SKM-1 (cell line): ENCODE measurements at regions not wholly inside any gene's neighbourhood (a gene's known extent, or its start where the extent isn't known, plus 50 kb on each side); places are given as distances from the start of the nearest gene placed in this dataset.

Source experiments
- DNase-seq: peaks from one replicate; lab custom pipeline; 2025; ENCODE audit not compliant: unreplicated experiment; lab: John Stamatoyannopoulos, UW

GRCh38 chr20:52921340-52921739 lies 50.8 kb upstream of the TSHZ2 start:
- no peak for DNase-seq

DNA sequence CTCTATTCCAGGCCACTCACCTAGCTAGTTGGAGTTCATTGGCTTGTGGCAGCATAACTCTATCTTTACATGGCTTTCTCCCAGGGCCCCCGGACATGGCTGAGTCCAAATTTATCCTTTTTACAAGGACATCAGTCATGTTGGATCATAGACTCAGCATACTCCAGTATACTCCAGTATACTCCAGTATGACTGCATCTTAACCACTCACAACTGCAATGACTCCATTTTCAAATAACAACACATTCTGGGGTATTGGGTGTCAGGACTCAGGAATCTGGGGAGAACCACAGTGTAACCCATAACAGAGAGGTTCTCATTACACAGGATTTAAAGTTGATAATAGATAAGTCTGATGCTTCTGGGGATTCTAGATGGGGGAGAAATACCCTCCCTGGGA lies 53.8 kb upstream of the TSHZ2 start:
- no peak for DNase-seq

DNA sequence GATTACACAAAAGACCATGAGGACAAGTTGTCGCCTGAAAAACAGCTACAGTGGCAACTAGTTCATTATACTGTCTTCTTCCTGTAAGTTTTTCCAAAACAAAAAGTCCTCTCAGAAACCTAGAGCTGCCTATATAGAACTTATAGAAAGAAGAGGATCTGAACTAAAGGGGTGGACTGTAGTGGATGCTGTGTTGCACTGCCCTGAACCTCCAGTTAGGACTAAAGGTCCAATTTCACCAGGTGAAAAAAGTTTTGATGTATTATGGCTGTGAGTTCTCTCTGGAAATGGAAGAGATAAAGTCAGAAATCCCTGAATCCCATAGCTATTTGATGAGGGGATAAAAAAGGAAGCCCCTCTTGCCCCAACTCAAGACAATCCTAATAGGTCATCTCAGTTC lies 56.6 kb upstream of the TSHZ2 start:
- no peak for DNase-seq

GRCh38 chr20:52914870-52915269 lies 57.3 kb upstream of the TSHZ2 start:
- DNase-seq = no peak

DNA sequence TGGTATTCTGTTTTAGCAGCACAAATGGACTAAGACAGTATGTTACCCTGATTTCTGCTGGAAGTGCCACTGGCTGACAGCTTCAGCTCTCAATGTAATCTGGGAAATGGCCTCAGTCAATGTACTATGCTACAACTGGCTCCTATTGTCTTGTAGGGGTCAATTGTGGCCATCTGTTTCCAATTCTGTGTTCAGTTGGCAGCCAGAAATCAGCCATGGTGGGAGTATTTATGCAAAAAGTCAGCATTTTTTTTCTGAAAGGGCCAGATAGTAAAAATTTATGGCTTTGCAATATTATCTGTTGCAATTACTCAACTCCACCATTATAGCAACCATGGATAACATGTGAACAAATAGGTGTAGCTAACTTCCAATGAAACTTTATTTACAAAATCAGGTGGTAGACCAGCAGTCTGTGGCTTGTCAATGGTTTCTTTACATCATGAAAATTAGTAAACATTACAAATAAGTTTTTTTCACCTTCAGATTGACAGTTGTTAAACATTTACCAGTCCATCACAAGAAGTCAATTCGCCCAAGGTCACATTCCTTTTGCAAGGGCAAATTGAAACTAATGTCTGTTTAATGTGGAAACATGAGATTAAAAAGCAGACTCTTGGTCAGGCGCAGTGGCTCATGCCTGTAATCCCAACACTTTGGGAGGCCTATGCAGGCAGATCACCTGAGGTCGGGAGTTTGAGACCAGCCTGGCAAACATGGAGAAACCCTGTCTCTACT lies 58.3 kb upstream of the TSHZ2 start:
- no peak for DNase-seq

DNA sequence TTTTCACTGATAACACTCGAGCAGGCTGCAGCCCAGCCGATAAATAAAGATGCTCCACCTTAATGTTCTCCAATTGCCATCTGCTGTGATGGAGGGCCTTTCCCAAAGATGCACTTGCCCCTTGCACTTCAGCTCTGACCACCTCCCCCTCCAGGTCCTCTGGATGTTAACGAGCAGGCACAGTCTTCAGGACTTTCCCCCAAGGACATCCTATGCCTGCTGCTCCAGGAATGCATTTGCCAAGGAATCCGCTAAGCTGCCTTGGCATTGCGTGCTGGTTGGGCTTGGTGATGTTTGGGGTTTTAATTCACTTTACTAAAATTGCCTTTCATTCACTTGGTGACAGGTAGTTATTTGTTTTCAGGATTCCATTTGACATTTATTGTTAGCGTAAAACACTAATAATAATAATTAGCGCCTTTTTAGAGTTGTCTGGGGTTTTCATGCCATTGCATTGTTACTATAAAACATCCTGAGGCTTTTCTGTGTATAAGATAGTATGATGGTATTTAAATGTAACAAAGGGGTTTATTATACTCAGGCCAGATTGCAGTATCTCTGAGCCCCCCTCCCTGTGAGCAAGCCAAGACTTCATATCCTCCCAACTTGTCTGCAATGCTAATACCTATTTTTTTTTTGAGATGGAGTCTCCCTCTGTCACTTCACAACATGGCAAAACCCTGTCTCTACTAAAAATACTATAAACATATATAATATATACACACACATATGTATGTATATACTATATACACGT lies 66.7 kb upstream of the TSHZ2 start:
- DNase-seq = no peak

DNA sequence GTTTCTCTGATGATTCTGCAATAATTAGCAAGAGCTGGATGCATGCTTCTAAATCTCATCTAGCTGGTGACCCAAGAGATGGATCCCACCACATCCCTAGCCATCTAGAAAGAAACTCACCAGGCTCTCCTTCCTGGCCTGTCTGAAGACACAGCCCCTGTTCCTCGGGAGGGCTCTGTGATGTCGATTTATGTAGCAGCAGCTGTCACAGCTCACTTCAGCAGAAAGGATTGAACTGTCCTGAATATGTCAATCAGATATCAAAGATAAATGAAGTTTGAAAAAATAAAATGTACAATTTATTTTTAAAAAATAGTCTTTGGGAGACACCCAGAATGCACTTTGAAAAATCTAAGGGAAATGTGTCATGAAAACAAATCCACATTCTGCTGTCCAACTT lies 67.3 kb upstream of the TSHZ2 start:
- no peak for DNase-seq

DNA sequence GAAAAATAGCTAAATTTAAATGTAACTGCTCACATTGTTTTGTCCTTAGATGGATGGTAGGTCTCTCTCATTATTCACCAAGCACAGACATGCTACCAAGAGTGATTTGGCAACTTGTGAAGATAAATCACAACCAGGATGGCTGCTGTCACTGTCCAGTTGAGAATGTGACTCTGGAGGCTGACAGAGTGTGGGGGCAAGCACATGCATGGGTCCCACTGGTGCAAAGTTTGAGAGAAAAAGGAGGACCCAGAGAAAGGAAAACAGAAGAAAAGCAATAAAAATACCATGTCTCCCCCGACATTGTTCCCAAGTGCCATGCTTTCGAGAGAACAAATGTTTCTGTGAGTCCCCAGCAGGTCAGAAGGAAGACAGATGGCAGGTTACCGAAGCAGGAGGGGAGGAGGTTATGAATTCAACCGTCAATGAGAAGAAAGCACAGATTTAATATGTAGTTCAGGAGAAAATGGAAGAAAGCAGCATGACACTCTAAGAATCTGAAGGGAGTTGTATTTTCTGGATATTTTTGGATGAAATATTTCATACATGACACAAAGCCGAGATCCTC lies 73.0 kb upstream of the TSHZ2 start:
- DNase-seq = no peak

DNA sequence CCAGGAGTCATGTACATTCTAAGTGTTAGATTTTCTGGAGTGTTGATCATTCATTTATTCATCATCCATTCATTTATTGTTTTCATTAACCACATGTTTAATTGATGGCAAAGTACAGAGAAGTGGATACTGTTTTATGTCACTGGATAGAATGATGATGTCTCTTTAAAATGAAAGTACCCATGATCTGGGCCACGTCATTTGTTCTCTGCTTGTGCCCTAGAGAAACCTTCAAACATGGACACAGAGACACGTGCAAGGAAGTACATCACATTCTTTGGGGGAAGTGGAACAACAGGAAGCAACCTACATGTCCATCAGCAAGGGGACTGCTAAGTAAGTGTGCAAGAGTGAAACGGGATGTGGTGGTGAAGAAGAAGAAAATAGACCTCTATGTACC lies 75.8 kb upstream of the TSHZ2 start:
- no peak for DNase-seq

DNA sequence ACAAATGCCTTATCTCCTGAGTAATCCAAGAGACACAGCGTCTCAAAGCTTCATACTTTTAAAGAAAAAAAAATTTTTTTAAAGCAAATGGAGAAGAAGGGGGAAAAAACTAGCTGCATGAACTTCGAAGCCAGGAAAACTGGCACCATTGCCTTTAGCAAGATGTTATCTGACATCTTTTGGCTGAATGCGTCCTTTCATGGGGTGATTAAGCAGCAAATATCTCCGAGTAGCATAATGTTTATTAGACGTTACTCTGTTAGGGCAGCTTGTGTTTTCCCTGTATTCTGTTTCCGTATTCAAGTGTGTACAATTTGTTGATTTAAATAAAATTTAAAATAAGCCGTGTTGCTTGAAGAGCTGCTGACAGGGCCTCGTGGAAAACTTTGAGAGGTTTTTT lies 76.5 kb upstream of the TSHZ2 start:
- no peak for DNase-seq

- DNase-seq = no peak
Measured at GRCh38 chr20:52895235-52895634, 76.9 kb upstream of the TSHZ2 start.

DNA sequence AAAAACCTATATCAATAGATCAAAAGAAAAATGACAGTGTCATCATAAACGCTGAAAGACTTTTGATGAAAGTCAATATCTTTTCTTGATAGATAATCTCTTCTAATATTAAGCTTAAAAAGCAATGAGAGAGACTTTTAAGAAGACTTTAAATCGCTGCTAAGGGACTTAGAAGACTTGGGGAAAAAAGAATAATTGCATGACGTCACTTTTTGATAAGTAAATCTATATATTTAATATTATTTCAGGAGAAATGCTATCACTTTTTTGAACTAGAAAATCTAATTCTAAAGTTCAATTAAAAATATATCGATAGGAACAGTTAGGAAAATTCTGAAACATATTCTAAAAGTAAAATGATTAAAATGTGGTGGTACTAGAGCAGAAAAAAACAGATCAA lies 78.7 kb upstream of the TSHZ2 start:
- no peak for DNase-seq

DNA sequence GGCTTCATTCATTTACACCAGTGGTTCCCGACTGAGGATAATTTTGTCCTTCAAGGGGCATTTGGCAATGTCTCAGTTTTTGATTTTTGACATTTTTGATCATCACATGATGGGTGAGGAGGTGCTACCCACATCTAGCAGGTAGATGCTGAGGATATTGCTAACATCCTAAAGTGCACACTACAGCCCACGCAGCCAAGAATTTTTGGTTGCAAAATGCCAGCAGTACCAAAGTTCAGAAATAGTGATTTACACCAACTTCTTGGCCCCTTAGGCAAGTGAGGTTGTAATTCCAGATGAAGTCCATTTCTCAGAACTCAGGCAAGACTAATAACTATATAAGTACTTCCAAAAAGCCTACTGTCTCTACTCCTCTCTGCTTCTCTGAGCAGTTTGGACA lies 80.1 kb upstream of the TSHZ2 start:
- DNase-seq = no peak

GRCh38 chr20:52890130-52890529 lies 82.0 kb upstream of the TSHZ2 start:
- DNase-seq = no peak

DNA sequence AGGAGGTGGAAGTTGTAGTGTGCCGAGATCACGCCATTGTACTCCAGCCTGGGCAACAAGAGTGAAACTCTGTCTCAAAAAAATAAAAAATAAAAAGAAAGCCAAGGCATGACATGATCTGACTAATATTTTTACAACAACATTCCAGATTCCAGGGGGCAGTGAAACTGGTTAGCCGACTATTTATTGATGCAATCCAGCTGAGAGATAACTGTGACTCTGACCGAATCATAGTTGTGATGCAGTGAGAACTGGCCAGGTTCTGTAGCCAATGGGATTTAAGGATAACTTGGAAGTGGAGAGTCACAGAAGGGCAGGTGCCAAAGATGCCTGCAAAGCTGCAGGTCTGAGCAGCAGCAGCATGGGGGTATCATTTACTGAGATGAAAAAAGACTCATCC lies 82.9 kb upstream of the TSHZ2 start:
- no peak for DNase-seq

DNA sequence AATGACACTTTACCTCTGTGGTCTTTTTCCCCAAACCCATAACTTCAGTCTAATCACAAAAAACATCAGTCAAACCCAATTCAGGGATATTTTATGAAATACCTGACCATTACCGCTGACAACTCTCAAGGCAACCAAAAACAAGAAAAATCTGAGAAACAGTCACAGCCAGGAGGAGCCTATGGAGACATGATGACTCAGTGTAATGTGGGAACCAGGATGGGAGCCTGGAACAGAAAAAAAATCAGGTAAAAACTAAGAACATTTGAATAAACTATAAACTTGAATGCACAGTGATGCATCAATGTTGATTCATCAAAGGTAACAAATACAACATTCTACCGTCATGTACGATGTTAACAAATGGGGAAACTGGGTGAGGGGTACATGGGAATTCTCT lies 84.1 kb upstream of the TSHZ2 start:
- no peak for DNase-seq

GRCh38 chr20:52880997-52881396 lies 91.2 kb upstream of the TSHZ2 start:
- DNase-seq = no peak

GRCh38 chr20:52880259-52880658 lies 91.9 kb upstream of the TSHZ2 start:
- DNase-seq = no peak

GRCh38 chr20:52874241-52874640 lies 97.9 kb upstream of the TSHZ2 start:
- no peak for DNase-seq

DNA sequence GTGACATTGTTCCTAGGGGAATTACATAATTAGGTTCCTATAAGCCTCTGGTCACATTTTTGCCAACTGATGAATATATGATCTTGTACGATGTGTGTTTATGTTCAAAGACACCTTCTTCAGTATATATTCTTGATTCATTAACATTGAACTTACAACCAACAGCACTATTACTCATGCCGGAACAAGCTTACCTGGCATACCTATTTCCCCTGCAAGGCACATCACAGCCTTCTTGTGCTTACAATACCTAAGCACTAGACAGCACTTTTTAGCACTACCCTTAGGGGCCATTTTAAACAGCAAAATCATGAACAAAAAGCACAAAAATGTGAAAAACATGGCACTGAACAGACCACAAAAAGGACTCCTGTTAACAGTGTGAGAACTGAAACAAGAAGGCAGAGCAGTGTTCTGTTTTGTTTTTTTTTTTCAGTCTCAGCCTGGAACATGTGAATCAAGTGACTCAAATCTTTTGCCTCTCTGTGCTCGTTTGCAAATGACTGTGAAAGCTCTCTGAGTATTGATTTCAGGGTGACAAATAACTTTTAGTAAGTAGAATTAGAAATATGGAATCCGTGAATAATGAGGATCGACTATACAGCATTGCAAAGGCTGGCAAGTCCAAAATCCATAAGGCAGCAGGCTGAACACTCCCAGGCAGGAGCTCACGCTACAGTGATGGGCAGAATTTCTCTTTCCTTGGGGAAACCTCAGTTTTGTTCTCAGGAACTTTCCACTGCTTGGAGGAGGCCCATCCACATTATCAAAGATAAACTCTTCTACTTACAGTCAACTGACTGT lies 102.3 kb upstream of the TSHZ2 start:
- no peak for DNase-seq

DNA sequence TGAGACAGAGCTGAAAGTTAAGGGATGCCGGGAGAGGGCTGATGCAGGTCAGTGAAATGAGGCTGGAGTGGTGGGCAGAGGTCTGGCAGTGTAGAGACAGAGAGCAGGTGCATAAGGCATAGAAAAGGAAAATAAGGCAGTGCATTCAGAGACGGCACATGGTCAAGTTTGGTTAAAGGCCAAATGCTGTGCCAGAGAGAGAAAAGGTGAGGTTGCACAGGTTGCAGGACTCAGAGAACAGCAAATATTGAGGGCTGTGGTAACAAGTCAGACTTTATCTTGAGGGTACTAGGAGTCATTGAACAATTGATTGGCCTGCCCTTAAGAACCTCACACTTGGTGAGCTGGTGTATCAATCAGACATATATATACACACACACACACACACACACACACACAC lies 102.9 kb upstream of the TSHZ2 start:
- DNase-seq = no peak

GRCh38 chr20:52867305-52867704 lies 104.9 kb upstream of the TSHZ2 start:
- no peak for DNase-seq
